ENCODE measurements at regions not wholly inside any gene's neighbourhood (a gene's known extent, or its start where the extent isn't known, plus 50 kb on each side); places are given as distances from the start of the nearest gene placed in this dataset.

DNA sequence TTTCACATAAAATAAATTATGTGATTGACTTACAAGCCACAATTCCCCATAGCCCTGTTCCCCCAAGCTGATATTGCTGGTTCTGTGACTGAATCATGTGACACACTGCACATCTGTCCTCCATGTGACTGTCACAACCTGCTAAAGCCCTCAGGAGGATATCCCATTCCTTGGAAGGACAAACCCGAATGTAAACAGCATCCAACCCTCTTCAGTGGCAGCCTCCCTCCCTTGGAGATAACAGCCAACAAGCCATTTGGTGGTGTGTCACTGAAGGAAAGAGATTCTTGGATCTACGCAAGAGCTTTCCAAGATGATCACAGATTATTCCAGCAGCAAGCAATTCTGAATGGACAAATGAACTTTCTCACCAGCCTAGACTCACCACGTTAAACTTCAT is 153.9 kb upstream of the TIAM1 start:
- no peak for DNase-seq

- peak; percentile 37 for DNase-seq
Observed at GRCh38 chr21:31493350-31493880, 149.4 kb upstream of the TIAM1 start.

- DNase-seq, result no peak
Observed at GRCh38 chr21:31491617-31492016, 147.6 kb upstream of the TIAM1 start.

- DNase-seq, result no peak
Observed at GRCh38 chr21:31490443-31490842, 146.4 kb upstream of the TIAM1 start.

DNA sequence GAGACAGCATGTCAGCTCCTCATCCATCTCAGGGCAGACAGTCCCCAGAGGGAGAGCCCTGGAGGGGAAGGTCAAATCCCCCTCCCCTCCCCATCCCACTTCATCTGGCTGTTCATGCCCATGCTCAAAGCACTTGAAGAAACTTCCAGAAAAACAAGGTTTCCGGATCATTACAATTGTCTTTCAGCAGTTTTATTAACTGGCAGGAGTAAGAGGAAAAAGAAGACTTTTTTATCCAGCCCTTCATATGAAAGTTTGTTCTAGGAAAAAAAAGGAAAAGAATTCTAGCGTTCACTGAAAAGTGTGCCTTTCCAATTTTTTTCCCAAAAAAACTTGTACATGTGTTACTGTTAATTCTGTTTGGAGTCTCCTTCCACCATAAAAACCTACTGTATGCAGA is 145.7 kb upstream of the TIAM1 start:
- DNase-seq, result no peak

DNA sequence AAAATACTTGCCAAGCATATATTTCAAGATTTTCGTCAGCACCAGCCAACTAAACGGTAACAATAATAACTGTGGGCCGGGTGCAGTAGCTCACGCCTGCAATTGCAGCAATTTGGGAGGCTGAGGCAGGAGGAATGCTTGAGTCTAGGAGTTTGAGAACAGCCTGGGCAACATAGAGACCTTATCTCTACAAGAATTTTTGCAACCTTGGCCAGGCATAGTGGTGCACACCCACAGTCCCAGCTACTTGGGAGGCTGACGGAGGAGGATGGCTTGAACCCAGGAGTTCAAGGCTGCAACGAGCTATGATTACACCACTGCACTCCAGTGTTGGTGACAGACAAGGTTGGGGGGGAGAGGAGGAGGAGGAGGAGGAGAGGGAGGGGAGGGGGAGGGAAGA is 145.0 kb upstream of the TIAM1 start:
- no peak for DNase-seq

- no peak for DNase-seq
Observed at GRCh38 chr21:31484219-31484618, 140.2 kb upstream of the TIAM1 start.

GRCh38 chr21:31483146-31483545 is 139.1 kb upstream of the TIAM1 start:
- DNase-seq, result no peak

DNA sequence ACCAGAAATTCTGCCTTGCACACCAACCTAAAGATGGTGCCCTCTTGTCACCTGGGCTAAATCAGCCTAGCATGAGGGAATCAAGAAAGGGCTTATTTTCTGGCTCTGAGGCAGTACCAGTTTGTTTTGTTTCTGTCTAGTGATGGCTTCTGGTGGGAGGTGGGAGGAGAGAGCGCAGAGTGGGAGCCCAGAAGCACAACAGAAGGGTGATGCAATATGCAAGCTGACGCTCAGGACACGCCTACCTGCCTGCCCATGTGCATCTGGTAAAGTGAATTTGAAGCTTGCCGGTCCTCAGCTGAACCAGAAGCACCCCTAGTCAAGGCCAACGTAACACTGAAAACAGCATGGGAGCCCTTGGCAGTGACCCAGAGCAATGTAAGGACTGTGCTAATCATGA is 138.4 kb upstream of the TIAM1 start:
- DNase-seq, result no peak

- no peak for DNase-seq
Observed at GRCh38 chr21:31480228-31480627, 136.2 kb upstream of the TIAM1 start.

- no peak for DNase-seq
Observed at GRCh38 chr21:31479714-31480113, 135.7 kb upstream of the TIAM1 start.

DNA sequence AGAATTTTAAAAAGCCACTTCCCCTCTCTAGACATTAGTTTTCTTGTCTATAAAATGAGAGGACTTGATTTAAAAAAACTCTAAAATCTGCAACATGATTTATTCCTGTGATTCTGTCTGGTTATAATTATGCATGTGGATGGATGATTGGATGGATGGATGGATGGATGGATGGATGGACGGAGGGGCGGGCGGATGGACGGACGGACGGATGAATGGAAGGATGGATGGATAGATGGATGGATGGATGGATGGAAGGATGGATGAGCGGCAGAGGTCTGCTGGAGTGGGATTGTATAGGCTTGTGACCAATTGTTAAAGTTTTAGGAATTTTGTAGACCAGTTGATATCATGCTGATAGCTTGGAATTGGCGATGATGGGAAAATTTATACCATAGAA is 135.2 kb upstream of the TIAM1 start:
- DNase-seq, result no peak

DNA sequence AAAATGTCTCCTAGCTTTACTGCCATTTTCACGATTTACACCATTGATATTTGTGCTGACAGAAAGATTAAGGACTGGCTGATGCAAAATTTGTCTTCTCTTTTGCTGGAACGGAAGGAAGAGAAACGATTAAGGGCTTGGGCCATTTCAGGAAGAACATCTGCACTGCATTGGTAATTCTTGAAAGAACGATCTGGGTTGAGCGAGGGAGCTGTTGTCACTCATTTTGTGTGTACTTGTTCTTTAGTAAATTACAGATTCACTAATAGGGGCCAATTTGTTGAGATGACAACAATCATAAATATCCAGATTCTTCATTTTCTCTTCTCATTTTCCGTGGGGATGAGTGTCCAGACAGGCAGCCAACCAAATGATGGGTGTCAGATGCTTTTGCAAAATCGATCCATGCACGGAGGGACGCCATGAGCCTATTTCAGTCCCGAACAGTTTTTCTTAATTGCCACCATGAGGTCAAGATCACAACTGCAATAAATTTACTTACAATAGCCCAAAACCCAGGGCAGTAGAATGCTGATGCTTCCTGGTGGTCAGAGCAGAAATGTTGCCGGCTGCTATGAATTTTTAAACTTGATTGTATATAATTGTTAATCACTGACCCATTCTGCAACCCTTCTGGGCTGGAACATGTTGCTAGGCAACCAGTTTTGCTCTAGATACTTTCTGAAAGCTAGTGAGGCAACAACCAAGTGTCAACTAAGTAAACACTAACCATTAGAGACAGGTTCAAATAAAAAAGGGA is 132.4 kb upstream of the TIAM1 start:
- DNase-seq, result no peak

GRCh38 chr21:31475223-31475622 is 131.2 kb upstream of the TIAM1 start:
- no peak for DNase-seq

GRCh38 chr21:31473685-31474345 is 129.8 kb upstream of the TIAM1 start:
- no peak for DNase-seq

- DNase-seq, result no peak
Observed at GRCh38 chr21:31471865-31472264, 127.8 kb upstream of the TIAM1 start.

GRCh38 chr21:31470896-31471694 is 127.0 kb upstream of the TIAM1 start:
- DNase-seq, result no peak

GRCh38 chr21:31460980-31461379 is 116.9 kb upstream of the TIAM1 start:
- DNase-seq, result no peak

DNA sequence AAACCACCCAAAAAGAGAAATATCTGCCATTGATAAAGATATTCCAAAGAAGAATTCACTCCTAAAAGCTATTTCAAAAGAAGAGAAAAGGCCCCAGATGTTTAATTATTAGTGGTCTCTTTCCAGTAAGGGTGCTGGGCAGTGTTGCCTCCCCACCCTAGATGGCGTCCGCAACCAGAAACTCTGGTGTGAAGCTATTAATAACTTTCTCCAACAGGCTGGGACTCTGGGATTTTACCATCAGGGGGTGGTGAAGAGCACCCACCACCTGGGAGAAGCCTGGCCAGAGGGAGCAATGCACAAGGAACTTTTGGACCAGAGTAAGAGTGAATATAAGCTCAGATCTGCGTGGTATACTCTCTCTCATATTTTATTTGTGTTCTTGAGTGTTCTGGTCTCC is 115.4 kb upstream of the TIAM1 start:
- no peak for DNase-seq

GRCh38 chr21:31457675-31458074 is 113.6 kb upstream of the TIAM1 start:
- DNase-seq, result no peak

DNA sequence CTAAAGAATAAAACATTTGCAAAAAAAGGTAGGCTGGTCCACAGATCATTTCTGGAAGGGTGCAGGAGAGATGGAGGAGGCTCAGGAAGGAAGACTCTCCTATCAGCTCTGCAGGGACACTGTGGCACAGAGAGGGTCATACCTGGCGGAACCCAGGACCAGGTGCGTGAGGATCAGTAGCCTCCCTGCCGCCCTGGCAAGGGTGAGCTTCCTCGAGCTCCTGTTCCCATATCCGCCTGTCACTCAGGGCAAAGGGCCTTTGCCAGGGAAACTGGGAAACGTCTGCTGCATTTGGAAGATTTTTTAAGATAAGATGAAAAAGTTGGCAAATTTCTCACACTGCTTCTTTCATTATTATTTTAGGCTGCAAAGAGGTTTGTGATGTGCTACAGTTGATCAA is 112.1 kb upstream of the TIAM1 start:
- DNase-seq, result no peak

DNA sequence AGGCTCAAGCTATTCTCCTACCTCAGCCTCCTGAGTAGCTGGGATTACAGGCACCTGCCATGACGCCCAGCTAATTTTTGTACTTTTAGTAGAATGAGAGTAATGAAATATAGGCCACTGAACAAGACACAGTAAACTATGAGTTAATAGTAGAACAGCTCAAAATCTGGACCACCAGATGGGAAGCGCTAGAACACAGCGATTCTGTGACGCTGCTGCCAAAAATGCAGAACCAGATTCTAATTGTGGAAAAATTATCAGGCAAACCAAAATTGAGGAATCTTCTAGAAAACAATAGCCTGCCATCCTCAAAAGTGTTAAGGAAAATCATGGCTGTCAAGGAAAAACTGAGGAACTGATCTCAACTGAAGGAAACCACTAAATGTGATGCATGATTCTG is 111.4 kb upstream of the TIAM1 start:
- DNase-seq, result no peak

DNA sequence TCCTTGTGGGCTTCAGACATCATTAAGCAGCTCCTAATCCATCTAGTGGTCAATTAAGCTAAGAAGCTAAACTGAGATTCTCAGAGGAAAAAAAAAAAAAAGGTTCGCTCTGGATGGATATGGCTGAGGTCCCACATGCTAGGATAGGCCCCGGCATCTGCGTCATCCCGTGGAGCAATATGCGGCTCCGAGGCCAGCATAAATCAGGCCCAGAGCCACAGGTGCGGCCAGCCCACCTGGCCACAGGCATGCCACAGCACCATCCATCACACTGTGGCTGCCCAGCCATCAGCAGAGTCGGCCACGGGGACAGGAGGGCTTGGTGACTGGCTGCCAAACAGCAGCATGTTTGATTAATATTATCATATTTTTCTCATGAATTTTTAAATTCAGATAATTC is 106.9 kb upstream of the TIAM1 start:
- no peak for DNase-seq
